ENCODE measurements at regions not wholly inside any gene's neighbourhood (a gene's known extent, or its start where the extent isn't known, plus 50 kb on each side); places are given as distances from the start of the nearest gene placed in this dataset.

DNA sequence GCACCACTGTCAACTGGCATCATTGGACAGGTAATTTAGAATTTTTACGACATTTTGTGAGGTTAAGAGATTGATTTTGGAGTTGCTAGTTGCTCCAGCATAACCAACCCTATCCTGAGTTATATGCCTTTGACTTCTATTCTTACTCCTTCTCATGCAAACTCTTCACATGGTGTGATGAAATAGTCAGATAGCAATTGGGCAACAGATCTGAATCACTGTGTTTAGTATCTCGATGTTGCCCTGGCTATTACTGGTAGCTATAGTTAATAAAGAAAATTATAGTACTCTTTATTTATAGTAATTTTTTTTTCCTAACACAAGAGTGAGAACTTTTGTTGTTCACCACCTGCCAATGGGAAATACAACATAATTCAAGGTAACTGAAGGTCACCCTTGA is 494.8 kb upstream of the TOM1L1 start:
- TF ChIP-seq, protein P1, sequence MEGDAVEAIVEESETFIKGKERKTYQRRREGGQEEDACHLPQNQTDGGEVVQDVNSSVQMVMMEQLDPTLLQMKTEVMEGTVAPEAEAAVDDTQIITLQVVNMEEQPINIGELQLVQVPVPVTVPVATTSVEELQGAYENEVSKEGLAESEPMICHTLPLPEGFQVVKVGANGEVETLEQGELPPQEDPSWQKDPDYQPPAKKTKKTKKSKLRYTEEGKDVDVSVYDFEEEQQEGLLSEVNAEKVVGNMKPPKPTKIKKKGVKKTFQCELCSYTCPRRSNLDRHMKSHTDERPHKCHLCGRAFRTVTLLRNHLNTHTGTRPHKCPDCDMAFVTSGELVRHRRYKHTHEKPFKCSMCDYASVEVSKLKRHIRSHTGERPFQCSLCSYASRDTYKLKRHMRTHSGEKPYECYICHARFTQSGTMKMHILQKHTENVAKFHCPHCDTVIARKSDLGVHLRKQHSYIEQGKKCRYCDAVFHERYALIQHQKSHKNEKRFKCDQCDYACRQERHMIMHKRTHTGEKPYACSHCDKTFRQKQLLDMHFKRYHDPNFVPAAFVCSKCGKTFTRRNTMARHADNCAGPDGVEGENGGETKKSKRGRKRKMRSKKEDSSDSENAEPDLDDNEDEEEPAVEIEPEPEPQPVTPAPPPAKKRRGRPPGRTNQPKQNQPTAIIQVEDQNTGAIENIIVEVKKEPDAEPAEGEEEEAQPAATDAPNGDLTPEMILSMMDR (conservative IDR thresholded peaks at IDR 0.05; ENCODE audit: low read depth, low read length) = no peak
- Histone ChIP-seq H3K9ac (no peak overlapping the region), H3K4me3 (IDR thresholded peaks at IDR 0.05; ENCODE audit: insufficient read depth, low read depth, low read length) (no peak overlapping the region), H3K79me2 (ENCODE audit: insufficient read depth, low read depth) (no peaks in the 10 kb centered on the region), H3K4me2 (no peak overlapping the region), H2AFZ (ENCODE audit: low read depth) (no peak overlapping the region), H3K4me1 (ENCODE audit: low read depth, poor library complexity, severe bottlenecking) (no peaks in the 10 kb centered on the region), H4K20me1 (ENCODE audit: insufficient read depth) (no peaks in the 10 kb centered on the region), H3K36me3 (ENCODE audit: insufficient read depth) (no peaks in the 10 kb centered on the region), H3K27ac (no peak overlapping the region), H3K27me3 (ENCODE audit: insufficient read depth, low read depth) (no peaks in the 10 kb centered on the region)

DNA sequence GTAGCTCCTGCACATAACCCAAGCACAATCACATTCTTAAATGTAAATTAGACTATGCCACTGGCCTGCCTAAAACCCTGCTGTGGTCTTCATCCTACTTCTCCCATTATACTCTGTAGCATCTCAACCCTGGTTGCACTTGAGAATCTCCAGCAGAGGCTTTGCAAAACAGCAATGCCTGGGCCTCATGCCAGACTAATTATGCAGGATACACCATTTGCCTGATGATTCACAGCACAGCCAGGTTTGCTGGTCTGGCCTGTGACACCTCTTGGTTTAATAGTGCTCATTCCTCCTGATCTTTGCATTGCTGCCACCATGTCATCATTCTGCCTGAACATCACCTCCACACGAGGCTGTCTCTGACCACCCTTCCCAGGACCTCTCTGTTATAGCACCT is 491.9 kb upstream of the TOM1L1 start:
- Histone ChIP-seq H3K36me3 (ENCODE audit: insufficient read depth) (no peaks in the 10 kb centered on the region), H3K9ac (no peak overlapping the region), H3K27me3 (ENCODE audit: insufficient read depth, low read depth) (no peaks in the 10 kb centered on the region), H3K27ac (no peak overlapping the region), H2AFZ (ENCODE audit: low read depth) (no peak overlapping the region), H4K20me1 (ENCODE audit: insufficient read depth) (no peaks in the 10 kb centered on the region), H3K4me1 (ENCODE audit: low read depth, poor library complexity, severe bottlenecking) (no peaks in the 10 kb centered on the region), H3K4me3 (IDR thresholded peaks at IDR 0.05; ENCODE audit: insufficient read depth, low read depth, low read length) (no peak overlapping the region), H3K4me2 (no peak overlapping the region), H3K79me2 (ENCODE audit: insufficient read depth, low read depth) (no peaks in the 10 kb centered on the region)
- TF ChIP-seq, protein P1 (conservative IDR thresholded peaks at IDR 0.05; ENCODE audit: low read depth, low read length) = no peak

DNA sequence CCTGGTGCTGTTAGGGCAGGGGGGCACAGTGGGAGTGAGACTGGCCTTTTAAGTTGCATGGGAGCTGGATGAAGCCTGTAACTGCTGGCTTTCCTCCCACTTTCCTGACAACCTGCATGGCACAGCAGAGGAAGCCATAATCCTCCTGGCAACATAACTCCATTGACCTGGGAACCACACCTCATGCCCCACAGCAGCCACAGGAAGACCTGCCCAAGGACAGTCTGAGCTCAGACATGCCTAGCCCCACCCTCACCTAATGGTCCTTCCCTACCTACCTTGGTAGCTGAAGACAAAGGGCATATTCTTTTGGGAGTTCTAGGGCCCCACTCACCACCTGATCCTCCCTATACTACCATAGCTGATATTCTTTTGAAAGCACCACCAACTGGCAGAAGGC is 482.2 kb upstream of the TOM1L1 start:
- Histone ChIP-seq H3K27ac (no peak overlapping the region), H3K4me3 (IDR thresholded peaks at IDR 0.05; ENCODE audit: insufficient read depth, low read depth, low read length) (no peak overlapping the region), H3K36me3 (ENCODE audit: insufficient read depth) (no peaks in the 10 kb centered on the region), H3K27me3 (ENCODE audit: insufficient read depth, low read depth) (no peaks in the 10 kb centered on the region), H3K4me2 (no peak overlapping the region), H4K20me1 (ENCODE audit: insufficient read depth) (no peaks in the 10 kb centered on the region), H3K79me2 (ENCODE audit: insufficient read depth, low read depth) (no peaks in the 10 kb centered on the region), H3K9ac (no peak overlapping the region), H2AFZ (ENCODE audit: low read depth) (no peak overlapping the region), H3K4me1 (ENCODE audit: low read depth, poor library complexity, severe bottlenecking) (no peaks in the 10 kb centered on the region)
- TF ChIP-seq, protein P1 (conservative IDR thresholded peaks at IDR 0.05; ENCODE audit: low read depth, low read length) = no peak

DNA sequence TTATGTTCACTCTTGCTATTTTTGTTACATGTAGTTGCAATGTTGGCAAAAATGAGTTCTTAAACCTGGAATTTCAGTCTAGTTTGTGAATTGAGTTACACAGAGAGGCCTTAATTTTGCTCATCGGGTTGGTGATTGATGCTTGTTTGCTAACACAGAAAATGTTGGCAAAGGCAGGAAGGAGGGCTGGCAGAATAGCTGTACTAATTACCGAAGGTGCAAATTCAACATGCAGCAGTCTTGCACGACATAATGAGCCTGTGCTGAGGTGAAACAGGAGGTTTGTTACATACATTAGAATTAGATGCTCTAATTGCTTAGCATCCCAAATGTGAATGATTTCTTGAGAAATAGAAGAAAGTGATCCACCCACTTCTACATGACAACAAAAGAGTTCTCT is 475.0 kb upstream of the TOM1L1 start:
- Histone ChIP-seq H2AFZ (ENCODE audit: low read depth) (no peak overlapping the region), H3K36me3 (ENCODE audit: insufficient read depth) (no peaks in the 10 kb centered on the region), H3K79me2 (ENCODE audit: insufficient read depth, low read depth) (no peaks in the 10 kb centered on the region), H3K4me2 (no peak overlapping the region), H4K20me1 (ENCODE audit: insufficient read depth) (no peaks in the 10 kb centered on the region), H3K4me3 (IDR thresholded peaks at IDR 0.05; ENCODE audit: insufficient read depth, low read depth, low read length) (no peak overlapping the region), H3K27ac (no peak overlapping the region), H3K4me1 (ENCODE audit: low read depth, poor library complexity, severe bottlenecking) (no peaks in the 10 kb centered on the region), H3K9ac (no peak overlapping the region), H3K27me3 (ENCODE audit: insufficient read depth, low read depth) (no peaks in the 10 kb centered on the region)
- TF ChIP-seq, protein P1 (conservative IDR thresholded peaks at IDR 0.05; ENCODE audit: low read depth, low read length) = no peak

Data from KMS-11 (cell line).